ENCODE measurements at regions not wholly inside any gene's neighbourhood (a gene's known extent, or its start where the extent isn't known, plus 50 kb on each side); places are given as distances from the start of the nearest gene placed in this dataset.

- Mint-ChIP-seq H3K4me3 (no peak overlapping the region), H3K27ac (no peak overlapping the region), H3K9me3 (no peaks in the 10 kb centered on the region), H3K27me3 (ENCODE audit: low read depth) (peaks cover 62% of the 10 kb centered on the region), H3K36me3 (no peaks in the 10 kb centered on the region), H3K4me1 (peaks cover 29% of the 10 kb centered on the region)
- TF ChIP-seq CDX4 (CRISPR knock-in tag; IDR thresholded peaks at IDR 0.05; ENCODE audit: borderline replicate concordance) (no peak), HMGXB4 (CRISPR knock-in tag; IDR thresholded peaks at IDR 0.05) (no peak), ZMAT4 (CRISPR knock-in tag; IDR thresholded peaks at IDR 0.05) (no peak), GABPB1 (CRISPR knock-in tag; IDR thresholded peaks at IDR 0.05) (no peak)
- ATAC-seq (no peak), DNase-seq (ENCODE audit: low spot score) (no peak)
- POLR2A ChIA-PET, result no interaction called here
- CTCF ChIA-PET, result no interaction called here
These were observed 178.3 kb upstream of the PLSCR5 start for GRCh38 chr3:146783446-146783845.

- Mint-ChIP-seq H3K4me1 (peaks cover 37% of the 10 kb centered on the region), H3K36me3 (no peaks in the 10 kb centered on the region)
- TF ChIP-seq ATF6 (CRISPR knock-in tag; IDR thresholded peaks at IDR 0.05) (no peak), E2F1 (CRISPR knock-in tag; IDR thresholded peaks at IDR 0.05) (no peak), E2F4 (CRISPR knock-in tag; IDR thresholded peaks at IDR 0.05; ENCODE audit: borderline replicate concordance, low read depth) (no peak), HMGXB4 (CRISPR knock-in tag; IDR thresholded peaks at IDR 0.05) (no peak), TEAD4 (CRISPR knock-in tag; IDR thresholded peaks at IDR 0.05) (no peak), PRDM15 (CRISPR knock-in tag; IDR thresholded peaks at IDR 0.05) (no peak), SMAD4 (CRISPR knock-in tag; IDR thresholded peaks at IDR 0.05) (no peak), ETV6 (CRISPR knock-in tag; IDR thresholded peaks at IDR 0.05) (no peak), IRF2 (CRISPR knock-in tag; IDR thresholded peaks at IDR 0.05; ENCODE audit: borderline replicate concordance, low read depth) (no peak), TP53 (CRISPR knock-in tag; IDR thresholded peaks at IDR 0.05) (no peak), FOXP1 (CRISPR knock-in tag; IDR thresholded peaks at IDR 0.05; ENCODE audit: borderline replicate concordance) (no peak), EMX1 (CRISPR knock-in tag; IDR thresholded peaks at IDR 0.05) (no peak), NR3C1 (CRISPR knock-in tag; conservative IDR thresholded peaks at IDR 0.05; ENCODE audit: low read depth) (no peak), OVOL2 (CRISPR knock-in tag; IDR thresholded peaks at IDR 0.05; ENCODE audit: borderline replicate concordance) (no peak), FOXK1 (CRISPR knock-in tag; IDR thresholded peaks at IDR 0.05) (no peak), ZBTB43 (CRISPR knock-in tag; IDR thresholded peaks at IDR 0.05) (no peak), TEAD1 (CRISPR knock-in tag; IDR thresholded peaks at IDR 0.05) (no peak)
These were observed 176.5 kb upstream of the PLSCR5 start for GRCh38 chr3:146781606-146782005.

More at GRCh38 chr3:146781606-146782005, 176.5 kb upstream of the PLSCR5 start:
- ATAC-seq (no peak), DNase-seq (ENCODE audit: low spot score) (no peak)
- H3K27me3 Mint-ChIP-seq (ENCODE audit: low read depth), result peaks cover 78% of the 10 kb centered on the region
- H3K27ac Mint-ChIP-seq, result no peak overlapping the region
- ChIA-PET CTCF (no interaction called here), POLR2A (no interaction called here)
- H3K4me3 Mint-ChIP-seq, result no peak overlapping the region
- H3K9me3 Mint-ChIP-seq, result no peaks in the 10 kb centered on the region

Data from WTC11 (cell line).